Fibroblast of villous mesenchyme (primary cell): ENCODE measurements at regions not wholly inside any gene's neighbourhood (a gene's known extent, or its start where the extent isn't known, plus 50 kb on each side); places are given as distances from the start of the nearest gene placed in this dataset.

Experiments used
- DNase-seq: peaks from one replicate; pipeline ENCODE4 v3.0.0-alpha.2; 2010; ENCODE audit warnings: low read depth
- H3K4me3 ChIP-seq: 2 replicates; pipeline ENCODE4 v1.5.1; 2011; ENCODE audit warnings: low read depth, mild to moderate bottlenecking, low read length
- CTCF ChIP-seq: IDR thresholded peaks from 2 replicates; pipeline ENCODE4 v1.5.1; 2012; ENCODE audit warnings: low read depth, mild to moderate bottlenecking, low read length; ENCODE audit not compliant: insufficient read depth

- peak; percentile 71 for DNase-seq
- no peak for TF ChIP-seq CTCF
- H3K4me3 ChIP-seq = no peak overlapping the region
These were observed 99.1 kb downstream of the ALDH8A1 start for GRCh38 chr6:134850721-134851305.

GRCh38 chr6:134849920-134850447 is 99.9 kb downstream of the ALDH8A1 start:
- H3K4me3 ChIP-seq = no peak overlapping the region
- TF ChIP-seq CTCF = no peak
- DNase-seq = no peak

- no peak for TF ChIP-seq CTCF
- no peak for DNase-seq
- no peak overlapping the region for H3K4me3 ChIP-seq
These were observed 101.8 kb downstream of the ALDH8A1 start for GRCh38 chr6:134848076-134848475.

- no peak for DNase-seq
- no peak overlapping the region for H3K4me3 ChIP-seq
- no peak for TF ChIP-seq CTCF
These were observed 103.0 kb downstream of the ALDH8A1 start for GRCh38 chr6:134846865-134847264.

GRCh38 chr6:134846031-134846430 is 103.9 kb downstream of the ALDH8A1 start:
- H3K4me3 ChIP-seq = no peak overlapping the region
- TF ChIP-seq CTCF = no peak
- peak; percentile 48 for DNase-seq

GRCh38 chr6:134844120-134844519 is 105.8 kb downstream of the ALDH8A1 start:
- TF ChIP-seq CTCF = no peak
- no peak for DNase-seq

More at GRCh38 chr6:134844120-134844519, 105.8 kb downstream of the ALDH8A1 start:
- H3K4me3 ChIP-seq = no peak overlapping the region
